ENCODE measurements at regions not wholly inside any gene's neighbourhood (a gene's known extent, or its start where the extent isn't known, plus 50 kb on each side); places are given as distances from the start of the nearest gene placed in this dataset.

GRCh38 chr4:41429280-41429669, 108.7 kb upstream of the LIMCH1 start:
- no peak for DNase-seq

DNA sequence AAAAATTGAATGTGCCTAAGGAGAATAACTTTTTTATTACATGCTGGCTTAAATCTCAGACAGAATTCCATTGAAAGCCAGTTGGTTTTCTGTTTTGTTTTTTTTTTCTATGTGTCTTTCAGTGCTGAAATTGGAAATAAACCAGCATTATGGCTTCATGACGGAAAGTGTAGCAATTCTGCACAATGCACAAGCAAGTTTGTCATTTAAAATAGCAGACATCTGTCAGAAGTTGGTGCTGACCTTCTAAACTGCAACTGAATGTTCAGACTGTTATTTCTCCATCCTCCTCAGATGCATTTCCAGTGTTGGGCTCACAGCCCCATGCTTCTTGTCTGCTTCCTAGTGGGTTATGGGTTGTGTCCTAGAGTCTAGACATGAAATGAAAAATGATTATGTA, 107.2 kb upstream of the LIMCH1 start:
- no peak for DNase-seq

DNA sequence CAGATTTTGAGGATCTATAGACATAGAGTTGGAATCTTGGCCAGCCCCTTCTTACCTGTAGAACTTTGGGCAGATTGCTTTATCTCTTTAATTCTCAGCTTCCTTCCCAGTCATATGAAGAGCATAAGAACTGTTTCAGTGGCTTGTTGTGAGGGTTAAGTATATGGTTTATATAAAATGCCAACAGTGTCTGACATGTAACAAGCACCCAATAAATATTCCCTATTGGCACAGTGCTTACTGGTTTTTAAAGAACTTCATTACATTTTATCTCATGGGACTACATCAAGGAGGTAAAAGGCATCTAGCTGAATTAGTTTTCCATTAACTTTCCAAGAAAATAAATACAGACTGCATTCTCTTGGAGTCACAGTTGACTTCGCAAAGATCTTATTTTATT, 106.7 kb upstream of the LIMCH1 start:
- no peak for DNase-seq

DNA sequence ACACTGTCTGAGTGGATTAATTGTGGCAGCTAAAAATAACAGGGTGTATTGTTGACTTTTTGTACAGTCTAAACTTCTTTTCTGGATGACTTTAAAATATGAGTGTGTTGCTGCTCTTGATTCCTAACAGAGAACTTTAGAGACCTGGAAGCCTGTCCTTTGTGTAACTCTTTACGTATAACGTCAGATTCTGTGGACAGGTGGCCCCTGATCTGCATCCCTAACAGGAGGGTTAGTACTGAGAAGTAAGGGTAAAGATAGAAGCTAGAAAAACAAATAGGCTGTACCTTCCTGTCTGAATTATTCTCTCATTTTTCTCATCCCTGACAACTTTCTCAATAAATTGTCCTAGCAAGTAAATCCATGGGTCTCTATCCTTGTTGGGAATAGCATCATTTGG, 105.7 kb upstream of the LIMCH1 start:
- no peak for DNase-seq

DNA sequence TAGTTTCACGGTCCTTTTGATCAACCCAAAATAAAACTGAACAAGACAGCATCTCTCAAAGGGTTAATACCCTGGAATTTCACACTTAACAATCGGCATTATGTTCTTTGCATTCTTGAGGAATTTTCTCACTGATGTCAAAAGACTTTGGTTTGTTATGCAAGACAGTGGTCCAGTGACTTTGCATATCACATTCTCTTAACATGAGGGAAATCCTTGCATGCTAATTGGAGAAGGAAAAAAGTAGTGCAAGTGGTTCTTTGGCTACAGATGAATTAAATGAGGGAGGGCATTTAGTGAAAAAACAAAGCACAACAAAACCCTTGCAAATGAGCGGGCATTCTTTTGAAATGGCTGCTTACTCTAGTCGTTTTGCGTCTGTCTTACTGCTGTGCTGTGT, 105.1 kb upstream of the LIMCH1 start:
- no peak for DNase-seq

DNA sequence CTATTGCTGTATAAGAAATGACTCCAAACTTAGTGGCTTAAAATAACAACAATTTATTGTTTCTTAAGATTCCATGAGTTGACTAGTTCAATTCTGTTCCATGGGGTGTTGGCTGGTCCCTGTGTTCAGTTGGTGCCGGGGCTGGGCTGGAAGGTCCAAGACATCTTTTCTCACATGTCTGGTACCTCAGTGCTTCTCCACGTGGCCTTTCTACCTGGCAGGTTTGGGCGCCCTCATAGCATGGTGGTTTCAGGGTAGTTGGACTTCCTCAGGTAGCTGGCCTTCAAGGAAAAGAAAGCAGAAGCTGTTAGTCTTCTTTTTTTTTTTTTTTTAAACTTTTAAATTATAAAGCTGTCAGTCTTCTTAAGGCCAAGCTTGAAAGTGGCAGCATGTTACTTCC, 104.6 kb upstream of the LIMCH1 start:
- DNase-seq: no peak

- DNase-seq: no peak
Measured at GRCh38 chr4:41435510-41435909, 102.4 kb upstream of the LIMCH1 start.

DNA sequence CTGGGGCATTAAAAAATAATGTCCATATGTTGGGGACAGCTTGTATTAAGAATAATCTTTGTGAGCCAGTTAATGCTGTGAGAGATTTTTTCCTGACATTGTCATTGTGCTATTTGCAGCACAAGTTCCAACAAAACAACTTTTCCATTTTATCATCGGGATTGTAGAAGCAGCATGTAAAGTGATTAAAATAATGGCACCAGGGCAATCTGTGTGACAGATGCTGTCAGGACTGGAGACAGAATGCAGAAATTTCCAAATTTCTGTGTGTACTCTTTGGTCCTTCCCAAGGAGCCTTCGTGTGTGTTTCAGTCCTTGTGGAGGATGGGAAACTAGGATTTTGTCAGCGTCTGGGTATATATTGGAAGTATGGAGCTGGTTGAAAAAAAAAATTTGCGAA, 101.5 kb upstream of the LIMCH1 start:
- no peak for DNase-seq

GRCh38 chr4:41437111-41437536, 100.8 kb upstream of the LIMCH1 start:
- DNase-seq: no peak

DNA sequence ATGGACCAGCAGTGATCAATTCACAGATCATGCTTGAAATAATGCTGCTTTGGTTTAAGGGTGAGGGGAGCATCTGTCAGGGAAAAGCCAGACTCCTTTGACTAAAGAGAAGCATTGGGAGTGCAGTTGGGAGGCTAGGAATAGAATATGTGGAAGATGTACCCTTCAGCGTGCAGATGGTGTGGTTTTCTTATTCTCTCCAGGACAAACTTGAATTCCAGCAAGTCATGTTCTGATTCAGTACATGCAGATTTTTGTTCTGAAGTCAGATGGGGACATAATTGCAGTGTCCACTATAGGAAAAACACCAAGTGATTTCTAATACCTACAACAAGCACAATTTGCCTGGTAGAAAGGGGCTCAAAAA, 99.0 kb upstream of the LIMCH1 start:
- DNase-seq: no peak

GRCh38 chr4:41442810-41443209, 95.1 kb upstream of the LIMCH1 start:
- DNase-seq: no peak

- no peak for DNase-seq
Measured at GRCh38 chr4:41443340-41444079, 94.4 kb upstream of the LIMCH1 start.

DNA sequence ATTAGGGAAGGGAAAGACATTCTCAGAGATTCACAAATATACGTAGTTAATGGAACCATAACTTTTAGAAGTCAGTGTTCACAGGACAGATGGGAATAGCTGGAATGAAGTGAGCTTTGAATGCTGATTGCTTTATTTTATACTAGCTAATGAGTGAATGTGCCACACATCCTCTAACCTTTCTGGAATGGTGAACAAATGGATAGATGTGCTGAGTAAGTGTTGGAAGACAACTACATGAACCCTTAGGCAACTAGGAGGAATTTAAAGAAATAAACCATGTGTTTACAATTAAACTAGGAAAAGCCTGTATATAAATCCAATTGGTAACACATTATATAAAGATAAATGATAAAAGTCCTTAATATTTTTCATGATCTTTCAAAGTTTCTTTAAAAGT, 91.6 kb upstream of the LIMCH1 start:
- no peak for DNase-seq

DNA sequence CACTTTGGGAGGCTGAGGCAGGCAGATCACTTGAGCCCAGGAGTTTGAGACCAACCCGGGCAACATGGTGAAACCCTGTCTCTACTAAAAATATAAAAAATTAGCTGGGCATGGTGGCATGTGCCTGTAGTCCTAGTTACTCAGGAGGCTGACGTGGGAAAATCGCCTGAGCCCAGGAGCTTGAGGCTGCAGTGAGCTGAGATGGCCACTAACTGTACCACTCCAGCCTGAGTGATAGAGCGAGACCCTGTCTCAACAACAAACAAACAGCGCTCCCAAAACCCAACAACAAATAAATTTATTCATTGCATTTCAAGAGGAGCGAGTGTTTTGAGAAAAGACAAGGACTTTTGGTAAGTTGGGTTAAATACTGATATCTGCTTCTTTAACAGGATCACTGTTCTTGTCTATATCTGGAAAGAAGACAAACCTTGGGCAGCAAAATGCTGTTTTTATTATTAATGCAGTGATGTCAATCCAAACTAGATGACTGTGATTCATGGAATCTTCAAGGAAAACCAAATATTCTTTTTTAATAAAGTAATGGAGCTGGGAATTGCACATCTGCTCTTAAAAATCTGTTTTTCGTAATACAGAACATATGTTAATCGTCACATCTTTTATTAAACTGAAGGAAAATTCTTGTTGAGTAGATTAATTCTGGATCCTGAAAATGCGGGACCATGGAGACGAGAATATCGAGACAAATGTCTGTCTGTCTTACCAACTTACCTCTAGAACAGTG, 90.8 kb upstream of the LIMCH1 start:
- DNase-seq: no peak

- DNase-seq: no peak
Measured at GRCh38 chr4:41448934-41449333, 89.0 kb upstream of the LIMCH1 start.

- DNase-seq: no peak
Measured at GRCh38 chr4:41451961-41452360, 86.0 kb upstream of the LIMCH1 start.

- no peak for DNase-seq
Measured at GRCh38 chr4:41452484-41453225, 85.3 kb upstream of the LIMCH1 start.

DNA sequence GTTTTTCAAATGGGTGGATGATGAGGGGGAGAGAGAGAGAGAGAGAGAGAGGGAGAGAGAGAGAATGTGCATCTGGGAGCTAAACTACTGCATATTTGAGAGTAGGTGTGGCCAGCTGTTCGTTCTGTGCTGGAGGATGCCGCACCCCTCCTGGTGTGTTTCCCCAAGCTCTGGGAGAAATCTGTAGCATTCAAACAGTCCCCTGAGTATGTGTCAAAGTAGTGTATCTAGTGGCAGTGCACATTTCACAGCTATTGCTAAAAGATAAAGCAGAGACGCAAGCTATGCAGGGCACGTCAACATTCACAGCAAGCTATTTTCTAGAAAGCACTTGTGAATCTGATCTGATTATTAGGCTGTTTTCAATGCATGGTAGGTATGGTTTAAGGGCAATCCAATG, 83.5 kb upstream of the LIMCH1 start:
- peak; percentile 28 for DNase-seq

DNA sequence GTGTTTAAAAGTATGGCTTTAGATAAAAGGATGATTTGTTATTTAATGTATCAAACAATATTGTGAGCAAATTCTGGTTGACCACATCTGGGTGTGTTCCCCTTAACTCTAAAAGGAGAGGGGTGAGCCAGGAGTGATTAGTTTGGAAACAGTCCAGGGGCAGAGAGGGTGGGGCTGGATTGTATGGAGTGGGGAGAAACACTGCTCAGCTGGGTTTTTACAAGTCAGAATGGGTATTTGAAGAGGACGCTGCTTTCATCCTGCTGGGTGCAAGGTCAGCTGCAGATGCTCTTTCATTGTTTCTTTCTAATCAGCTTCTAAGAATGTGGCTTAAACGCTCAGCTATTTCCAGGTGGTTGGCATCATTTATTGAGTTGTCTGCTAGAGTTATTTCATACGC, 82.8 kb upstream of the LIMCH1 start:
- no peak for DNase-seq

- no peak for DNase-seq
Measured at GRCh38 chr4:41456559-41457101, 81.3 kb upstream of the LIMCH1 start.

DNA sequence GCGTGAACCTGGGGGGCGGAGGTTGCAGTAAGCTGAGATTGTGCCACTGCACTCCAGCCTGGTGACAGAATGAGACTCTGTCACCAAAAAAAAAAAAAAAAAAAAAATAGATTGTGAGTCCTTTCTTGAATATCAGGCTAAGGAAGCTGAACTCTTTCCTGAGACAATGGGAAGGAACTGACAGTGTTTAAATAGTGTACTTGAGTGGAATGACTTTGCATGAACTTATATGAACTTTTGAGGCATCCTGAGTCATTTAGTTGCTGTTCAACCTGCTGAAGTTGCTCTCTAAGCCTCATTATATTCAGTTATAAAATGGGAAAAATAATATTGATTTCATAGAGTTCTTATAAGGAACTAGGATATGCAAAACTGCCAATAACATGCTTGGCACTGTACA, 79.3 kb upstream of the LIMCH1 start:
- no peak for DNase-seq

DNA sequence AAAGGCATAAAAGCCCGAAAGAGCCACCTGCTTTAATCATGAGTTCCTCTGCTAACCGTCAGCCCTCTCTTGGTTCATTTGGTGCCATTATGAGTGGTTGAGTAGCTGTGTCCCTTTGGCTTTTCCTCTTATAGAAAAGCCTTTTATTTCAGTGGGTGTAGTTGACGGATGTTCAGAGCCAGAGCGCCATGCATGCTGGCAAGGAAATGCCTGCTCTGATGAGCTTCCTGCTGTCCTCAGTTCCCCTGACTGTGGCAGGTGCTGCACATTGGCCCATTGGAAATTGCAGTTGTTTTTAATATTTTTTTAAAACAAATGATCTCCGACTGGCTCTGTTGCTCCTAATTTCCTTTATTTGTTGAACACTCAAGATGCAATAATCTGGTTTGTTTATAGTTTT, 77.3 kb upstream of the LIMCH1 start:
- DNase-seq: no peak

DNA sequence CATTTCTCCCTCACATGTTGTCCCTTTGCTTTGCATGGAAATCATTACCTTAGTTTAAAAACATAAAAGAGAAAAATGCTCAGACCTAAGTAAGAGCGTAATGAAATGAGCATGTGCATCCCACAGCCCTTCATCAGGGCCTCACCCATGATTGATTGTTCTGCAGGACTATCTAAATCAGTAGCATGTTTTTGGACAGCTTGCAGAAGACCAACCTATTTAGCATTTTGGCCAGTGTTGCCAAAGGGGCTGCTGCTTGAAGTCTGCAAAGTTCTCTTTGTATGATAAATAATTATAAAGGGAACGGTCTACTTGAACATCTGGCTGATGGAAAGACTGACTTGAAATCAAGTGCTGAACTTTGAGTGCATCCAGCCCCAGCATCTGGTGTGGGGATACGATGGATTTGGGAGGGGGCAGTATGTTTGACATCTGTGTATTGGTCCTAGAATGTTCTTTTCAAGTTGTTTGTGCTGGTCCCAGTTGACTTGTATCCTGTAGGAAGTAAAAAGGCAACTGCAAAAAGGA, 76.1 kb upstream of the LIMCH1 start:
- DNase-seq: no peak

All from NCI-H187 treated with DMSO at 0.1 percent for 48 hours (cell line).